ENCODE measurements at regions not wholly inside any gene's neighbourhood (a gene's known extent, or its start where the extent isn't known, plus 50 kb on each side); places are given as distances from the start of the nearest gene placed in this dataset.
A peak's percentile ranks its signal among the peaks of the same experiment; 100 is the strongest.

DNA sequence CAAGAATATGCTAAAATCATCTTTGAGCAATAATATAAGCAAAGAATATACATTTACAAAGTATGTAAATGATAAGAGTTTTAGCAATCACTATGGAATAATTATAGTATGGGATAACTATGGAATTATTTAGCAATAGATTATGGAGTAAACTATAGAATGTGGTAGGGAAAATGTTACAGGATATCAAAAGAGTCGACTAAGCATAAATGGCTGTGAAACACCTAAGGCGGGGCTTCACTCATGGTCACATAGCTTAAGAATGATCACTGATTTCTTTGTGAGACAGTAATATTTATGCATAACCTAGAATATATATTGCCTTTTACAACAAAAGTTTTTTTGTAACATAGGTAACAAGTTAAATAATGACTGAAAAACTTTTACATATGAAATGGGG, 2049.7 kb downstream of the ARAP2 start:
- no peak overlapping the region for H4K8ac ChIP-seq (ENCODE audit: extremely low read depth, insufficient read depth, low read length)
- no peaks in the 10 kb centered on the region for H3K9me3 ChIP-seq (ENCODE audit: insufficient read depth in 2 of 2, low read depth in 1 of 2, low read length in 1 of 2)
- H2AFZ ChIP-seq (ENCODE audit: low read length) = no peak overlapping the region
- H3K27me3 ChIP-seq (replicated peaks in 1 of 4; ENCODE audit: control insufficient read depth in 3 of 4, extremely low read depth in 1 of 4, insufficient read depth in 3 of 4, low read length in 3 of 4) = no peaks in the 10 kb centered on the region
- no peak for FAIRE-seq
- H3K4me3 ChIP-seq (ENCODE audit: extremely low read depth in 1 of 4, insufficient read depth in 2 of 4, low read depth in 3 of 4, low read length in 4 of 4) = no peak overlapping the region
- no peak overlapping the region for H4K5ac ChIP-seq (ENCODE audit: insufficient read length, low read depth, low read length)
- no peak overlapping the region for H4K91ac ChIP-seq (replicated peaks; ENCODE audit: insufficient read length, low read length)
- WGBS, 2 experiments (ENCODE audit: extremely low coverage in 1 of 2, insufficient coverage in 1 of 2, insufficient read length in 1 of 2, insufficient replicate concordance in 2 of 2, low coverage in 1 of 2, low lambda C conversion rate in 2 of 2, missing lambda C conversion rate in 1 of 2) = 98% methylated on average over 2 of the region's 2 CpGs; no CpG with 5 or more reads in 1 of the 2 experiments
- no peak overlapping the region for H3K4ac ChIP-seq (replicated peaks; ENCODE audit: insufficient read length, low read depth, low read length)
- H2BK120ac ChIP-seq (replicated peaks; ENCODE audit: low read depth, low read length) = no peak overlapping the region
- CTCF ChIA-PET (ENCODE audit: partially characterized antibody) = interaction anchor here (0.6 to 1.5 kb wide), 3 partner anchors 10 to 348 kb away, joined by 3 read pairs; no protein-coding TSS in a partner anchor
- H3K23ac ChIP-seq (ENCODE audit: insufficient read length) = no peak overlapping the region
- no peak overlapping the region for H2BK5ac ChIP-seq (ENCODE audit: low read depth, low read length)
- no peaks in the 10 kb centered on the region for H4K20me1 ChIP-seq (replicated peaks in 1 of 2; ENCODE audit: control insufficient read depth in 1 of 2, insufficient read depth in 2 of 2, low read length in 2 of 2)
- no peak overlapping the region for H2BK12ac ChIP-seq (ENCODE audit: low read depth, low read length)
- H3K79me1 ChIP-seq (ENCODE audit: low read depth, low read length) = no peaks in the 10 kb centered on the region
- H3K4me1 ChIP-seq (replicated peaks in 1 of 4; ENCODE audit: control insufficient read depth in 3 of 4, insufficient read depth in 4 of 4, low read length in 3 of 4) = no peaks in the 10 kb centered on the region
- no peak for DNase-seq (ENCODE audit: low read depth in 1 of 2, low spot score in 2 of 2)
- POLR2A ChIA-PET (ENCODE audit: partially characterized antibody) = no interaction called here
- no peak overlapping the region for H3K56ac ChIP-seq (replicated peaks; ENCODE audit: insufficient read length, low read depth, low read length)
- H3K4me2 ChIP-seq (ENCODE audit: insufficient read depth in 1 of 2, low read depth in 2 of 2, low read length in 2 of 2) = no peak overlapping the region
- H3K36me3 ChIP-seq (ENCODE audit: control insufficient read depth in 2 of 4, insufficient read depth in 4 of 4, low read length in 3 of 4) = no peaks in the 10 kb centered on the region
- no peak overlapping the region for H3K9ac ChIP-seq (replicated peaks in 1 of 4; ENCODE audit: extremely low read depth in 1 of 4, low read depth in 3 of 4, low read length in 3 of 4)
- no peak overlapping the region for H2BK15ac ChIP-seq (ENCODE audit: low read length)
- H2BK20ac ChIP-seq (ENCODE audit: low read length) = no peak overlapping the region
- no peaks in the 10 kb centered on the region for H3K23me2 ChIP-seq (ENCODE audit: low read depth, low read length)
- H3K79me2 ChIP-seq (ENCODE audit: control insufficient read depth in 1 of 2, insufficient read depth in 2 of 2, low read length in 2 of 2) = no peaks in the 10 kb centered on the region
- no peak overlapping the region for H2AK5ac ChIP-seq (ENCODE audit: low read depth, low read length)
- no peak overlapping the region for H3K27ac ChIP-seq (ENCODE audit: low read depth, low read length)
- no peak overlapping the region for H3K18ac ChIP-seq (ENCODE audit: extremely low read depth, low read length)
- TF ChIP-seq MAFK (IDR thresholded peaks at IDR 0.05; ENCODE audit: low read depth, low read length) (peak; percentile 44; the same call in 1 of the 2 replicates), BACH1 (IDR thresholded peaks at IDR 0.05; ENCODE audit: low read length) (no peak)
- H3K14ac ChIP-seq (ENCODE audit: insufficient read length) = no peak overlapping the region
